ENCODE measurements at regions not wholly inside any gene's neighbourhood (a gene's known extent, or its start where the extent isn't known, plus 50 kb on each side); places are given as distances from the start of the nearest gene placed in this dataset.

- no peak overlapping the region for H3K4me3 ChIP-seq (ENCODE audit: insufficient read depth, low read depth, low read length)
- Mint-ChIP-seq H3K4me3 (ENCODE audit: unreplicated experiment) (no peak overlapping the region), H3K36me3 (ENCODE audit: low read depth, unreplicated experiment) (no peaks in the 10 kb centered on the region), H3K4me1 (ENCODE audit: low read depth, unreplicated experiment) (no peaks in the 10 kb centered on the region), H3K27ac (ENCODE audit: unreplicated experiment) (no peak overlapping the region), H3K27me3 (ENCODE audit: low read depth, unreplicated experiment) (peaks cover 1% of the 10 kb centered on the region), H3K9me3 (ENCODE audit: unreplicated experiment) (peaks cover 9% of the 10 kb centered on the region)
- TF ChIP-seq CTCF (IDR thresholded peaks at IDR 0.05; ENCODE audit: insufficient read depth, low read depth, low read length): no peak
- TF ChIP-seq EZH2 (IDR thresholded peaks at IDR 0.05; ENCODE audit: insufficient read depth, low read length): no peak
- no peaks in the 10 kb centered on the region for H3K36me3 ChIP-seq (ENCODE audit: insufficient read depth, low read length)
- H3K27ac ChIP-seq (ENCODE audit: low read depth, low read length): no peak overlapping the region
- no peak overlapping the region for H2AFZ ChIP-seq (ENCODE audit: low read depth, low read length)
- no peaks in the 10 kb centered on the region for H3K27me3 ChIP-seq (ENCODE audit: insufficient read depth, low read length)
- DNase-seq (ENCODE audit: low read depth) (no peak), FAIRE-seq (no peak)
- H4K20me1 ChIP-seq (ENCODE audit: insufficient read depth, low read length): no peaks in the 10 kb centered on the region
- peak overlapping the region; percentile 43 for H3K4me2 ChIP-seq (ENCODE audit: low read length)
- peaks cover 3% of the 10 kb centered on the region for H3K9me3 ChIP-seq (ENCODE audit: insufficient read depth, low read depth, low read length)
- H3K9ac ChIP-seq (ENCODE audit: low read length): no peak overlapping the region
- no peaks in the 10 kb centered on the region for H3K79me2 ChIP-seq (ENCODE audit: insufficient read depth, low read length)
- H3K4me1 ChIP-seq (ENCODE audit: insufficient read depth, low read length): peaks cover 5% of the 10 kb centered on the region
Observed at GRCh38 chr5:159525117-159525516, 194.8 kb upstream of the IL12B start.

GRCh38 chr5:159527546-159528254, 197.4 kb upstream of the IL12B start:
- H4K20me1 ChIP-seq (ENCODE audit: insufficient read depth, low read length): no peaks in the 10 kb centered on the region
- H3K9me3 ChIP-seq (ENCODE audit: insufficient read depth, low read depth, low read length): peaks cover 3% of the 10 kb centered on the region
- no peaks in the 10 kb centered on the region for H3K27me3 ChIP-seq (ENCODE audit: insufficient read depth, low read length)
- peaks cover 5% of the 10 kb centered on the region for H3K4me1 ChIP-seq (ENCODE audit: insufficient read depth, low read length)
- Mint-ChIP-seq H3K9me3 (ENCODE audit: unreplicated experiment) (peaks cover 9% of the 10 kb centered on the region), H3K4me3 (ENCODE audit: unreplicated experiment) (no peak overlapping the region), H3K27ac (ENCODE audit: unreplicated experiment) (no peak overlapping the region), H3K36me3 (ENCODE audit: low read depth, unreplicated experiment) (no peaks in the 10 kb centered on the region), H3K4me1 (ENCODE audit: low read depth, unreplicated experiment) (no peaks in the 10 kb centered on the region), H3K27me3 (ENCODE audit: low read depth, unreplicated experiment) (no peaks in the 10 kb centered on the region)
- H2AFZ ChIP-seq (ENCODE audit: low read depth, low read length): no peak overlapping the region
- no peak for FAIRE-seq
- no peaks in the 10 kb centered on the region for H3K36me3 ChIP-seq (ENCODE audit: insufficient read depth, low read length)
- DNase-seq (ENCODE audit: low read depth): no peak
- no peak overlapping the region for H3K9ac ChIP-seq (ENCODE audit: low read length)
- no peak overlapping the region for H3K4me3 ChIP-seq (ENCODE audit: insufficient read depth, low read depth, low read length)
- no peak for TF ChIP-seq CTCF (IDR thresholded peaks at IDR 0.05; ENCODE audit: insufficient read depth, low read depth, low read length)
- no peak for TF ChIP-seq EZH2 (IDR thresholded peaks at IDR 0.05; ENCODE audit: insufficient read depth, low read length)
- H3K79me2 ChIP-seq (ENCODE audit: insufficient read depth, low read length): no peaks in the 10 kb centered on the region
- no peak overlapping the region for H3K27ac ChIP-seq (ENCODE audit: low read depth, low read length)
- no peak overlapping the region for H3K4me2 ChIP-seq (ENCODE audit: low read length)

- TF ChIP-seq EZH2 (IDR thresholded peaks at IDR 0.05; ENCODE audit: insufficient read depth, low read length) (no peak), CTCF (IDR thresholded peaks at IDR 0.05; ENCODE audit: insufficient read depth, low read depth, low read length) (peak; percentile 28)
Observed at GRCh38 chr5:159531554-159532105, 201.3 kb upstream of the IL12B start.

More at GRCh38 chr5:159531554-159532105, 201.3 kb upstream of the IL12B start:
- no peaks in the 10 kb centered on the region for H3K27me3 Mint-ChIP-seq (ENCODE audit: low read depth, unreplicated experiment)
- FAIRE-seq (no peak), DNase-seq (ENCODE audit: low read depth) (no peak)
- no peaks in the 10 kb centered on the region for H3K36me3 Mint-ChIP-seq (ENCODE audit: low read depth, unreplicated experiment)
- Histone ChIP-seq H3K79me2 (ENCODE audit: insufficient read depth, low read length) (no peaks in the 10 kb centered on the region), H2AFZ (ENCODE audit: low read depth, low read length) (no peak overlapping the region), H3K4me2 (ENCODE audit: low read length) (no peak overlapping the region), H3K27me3 (ENCODE audit: insufficient read depth, low read length) (no peaks in the 10 kb centered on the region), H3K9ac (ENCODE audit: low read length) (no peak overlapping the region), H3K4me3 (ENCODE audit: insufficient read depth, low read depth, low read length) (no peak overlapping the region), H3K9me3 (ENCODE audit: insufficient read depth, low read depth, low read length) (peaks cover 4% of the 10 kb centered on the region), H3K36me3 (ENCODE audit: insufficient read depth, low read length) (no peaks in the 10 kb centered on the region), H3K27ac (ENCODE audit: low read depth, low read length) (no peak overlapping the region), H4K20me1 (ENCODE audit: insufficient read depth, low read length) (no peaks in the 10 kb centered on the region), H3K4me1 (ENCODE audit: insufficient read depth, low read length) (no peaks in the 10 kb centered on the region)
- H3K9me3 Mint-ChIP-seq (ENCODE audit: unreplicated experiment): peaks cover 15% of the 10 kb centered on the region
- peaks cover 2% of the 10 kb centered on the region for H3K4me1 Mint-ChIP-seq (ENCODE audit: low read depth, unreplicated experiment)
- no peak overlapping the region for H3K27ac Mint-ChIP-seq (ENCODE audit: unreplicated experiment)
- H3K4me3 Mint-ChIP-seq (ENCODE audit: unreplicated experiment): no peak overlapping the region
